CD4-positive, alpha-beta memory T cell (primary cell): ENCODE measurements at regions not wholly inside any gene's neighbourhood (a gene's known extent, or its start where the extent isn't known, plus 50 kb on each side); places are given as distances from the start of the nearest gene placed in this dataset.
"Not testable (repeated sequence)": the region's sequence is repeated elsewhere in the genome, so short reads cannot be mapped to it uniquely, and the experiment has no call there.

Experiments
- CTCF ChIA-PET: fragments of 350-600 bp; sonication (Branson Sonifier 250); formaldehyde crosslinking; loops from one replicate; lab custom pipeline; 2021; ENCODE audit warnings: inconsistent platforms; ENCODE audit not compliant: partially characterized antibody; lab: Charles Lee
- POLR2A ChIA-PET: fragments of 350-600 bp; sonication (Branson Sonifier 250); formaldehyde crosslinking; loops from one replicate; lab custom pipeline; 2021; ENCODE audit not compliant: partially characterized antibody; lab: Charles Lee
- DNase-seq, 5 donors: peaks; one replicate each; pipeline versions ENCODE4 v3.0.0 to v3.0.0-alpha.2; 2020 to 2022; ENCODE audit warnings: mixed read lengths in 1 of 5
- H3K27ac ChIP-seq: one replicate; pipeline ENCODE4 v1.7.0; 2013; ENCODE audit warnings: low read depth, low read length
- H3K27me3 ChIP-seq: 2 replicates; pipeline ENCODE4 v1.7.0; 2013; ENCODE audit warnings: mild to moderate bottlenecking, low read length, moderate library complexity; ENCODE audit not compliant: insufficient read depth
- H3K36me3 ChIP-seq: 2 replicates; pipeline ENCODE4 v1.7.0; 2013; ENCODE audit warnings: mild to moderate bottlenecking, low read length, moderate library complexity; ENCODE audit not compliant: insufficient read depth
- H3K4me1 ChIP-seq: 2 replicates; pipeline ENCODE4 v1.7.0; 2013; ENCODE audit warnings: mild to moderate bottlenecking, low read length, moderate library complexity; ENCODE audit not compliant: insufficient read depth
- H3K4me3 ChIP-seq, 2 donors: one replicate each; pipeline ENCODE4 v1.7.0; 2013; ENCODE audit warnings: low read length in 2 of 2, mild to moderate bottlenecking in 1 of 2
- H3K9me3 ChIP-seq, 2 donors: one replicate each; pipeline ENCODE4 v1.7.0; 2013; ENCODE audit warnings: low read length in 2 of 2, control low read depth in 1 of 2; ENCODE audit not compliant: control insufficient read depth in 1 of 2
- H3K27ac Mint-ChIP-seq, 7 donors: one replicate each; pipeline ENCODE4 v1.8.0; 2020 to 2021; ENCODE audit warnings: mixed read lengths in 7 of 7, mild to moderate bottlenecking in 6 of 7, inconsistent platforms in 3 of 7, moderate library complexity in 3 of 7
- H3K27me3 Mint-ChIP-seq, 2 donors: one replicate each; pipeline ENCODE4 v1.8.0; 2020 to 2021; ENCODE audit warnings: mixed read lengths in 2 of 2
- H3K36me3 Mint-ChIP-seq, 2 donors: one replicate each; pipeline ENCODE4 v1.8.0; 2020 to 2021; ENCODE audit warnings: mixed read lengths in 2 of 2, inconsistent platforms in 1 of 2, mild to moderate bottlenecking in 1 of 2
- H3K4me1 Mint-ChIP-seq, 4 donors: one replicate each; pipeline ENCODE4 v1.8.0; 2020 to 2021; ENCODE audit warnings: mixed read lengths in 4 of 4, mild to moderate bottlenecking in 1 of 4
- H3K4me3 Mint-ChIP-seq, 8 donors: one replicate each; pipeline ENCODE4 v1.8.0; 2020 to 2021; ENCODE audit warnings: mixed read lengths in 8 of 8, mild to moderate bottlenecking in 7 of 8, moderate library complexity in 6 of 8, inconsistent platforms in 3 of 8
- H3K9me3 Mint-ChIP-seq, 8 donors: one replicate each; pipeline ENCODE4 v1.8.0; 2020 to 2021; ENCODE audit warnings: mixed read lengths in 8 of 8, mild to moderate bottlenecking in 5 of 8, inconsistent platforms in 3 of 8, moderate library complexity in 1 of 8
- intact Hi-C: fragments of 100-400 bp; cut with micrococcal nuclease; formaldehyde crosslinking; loops from one replicate; pipeline ENCODE4 v1.15.1; 2023

DNA sequence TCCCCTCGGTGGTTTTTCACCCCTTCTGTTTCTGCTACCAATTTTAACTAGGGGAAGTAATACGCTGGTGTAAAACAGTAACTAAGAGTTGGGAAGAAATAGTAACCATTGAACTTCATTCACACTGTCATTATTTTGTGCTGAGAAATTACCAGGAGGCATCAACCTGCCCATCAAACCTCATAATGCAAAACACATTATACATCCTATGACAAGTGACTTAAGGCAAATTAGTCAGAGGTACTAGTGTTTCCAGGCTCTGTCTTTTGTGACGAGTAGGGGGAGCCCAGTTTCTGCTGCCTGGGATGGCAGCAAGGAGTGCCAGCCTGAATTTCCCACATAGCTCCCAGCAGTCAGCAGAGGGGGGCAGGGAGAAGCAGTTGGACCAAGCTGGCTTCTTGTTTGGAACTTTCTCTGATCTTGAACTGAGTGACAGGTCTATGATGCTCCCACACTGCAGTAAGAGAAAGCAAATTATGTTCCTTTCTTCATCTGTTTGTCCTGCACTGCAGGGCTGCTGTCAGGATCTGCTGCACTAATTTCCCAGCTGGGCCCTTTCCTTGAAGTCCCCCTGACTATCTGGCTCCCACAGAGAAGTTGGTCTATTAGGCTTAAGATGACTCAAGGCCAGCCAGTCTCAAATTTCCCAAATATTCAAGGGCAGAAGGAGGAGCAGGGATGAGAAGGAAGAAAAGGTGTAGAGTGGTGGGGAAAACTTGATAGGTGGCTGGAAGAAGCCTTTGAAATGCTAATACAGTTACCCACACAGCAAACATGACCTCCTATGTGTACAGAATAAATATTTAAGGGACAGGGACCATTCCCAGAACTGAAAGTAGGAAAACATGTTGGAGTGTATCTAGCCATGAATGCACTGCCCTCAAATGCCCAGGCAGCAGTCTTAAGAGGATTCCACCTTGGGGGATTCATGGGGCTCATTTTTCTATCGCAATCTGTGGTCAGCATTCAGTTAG, 322.8 kb downstream of the SEC16B start:
- H3K36me3 Mint-ChIP-seq, result no peaks in the 10 kb centered on the region
- no peak overlapping the region for H3K4me3 ChIP-seq
- H3K36me3 ChIP-seq, result no peaks in the 10 kb centered on the region
- H3K27ac ChIP-seq, result no peak overlapping the region
- CTCF ChIA-PET, result no interaction called here
- H3K27me3 ChIP-seq, result no peaks in the 10 kb centered on the region
- intact Hi-C loops, result no loop called here
- H3K9me3 ChIP-seq, result no peaks in the 10 kb centered on the region
- no peaks in the 10 kb centered on the region for H3K27me3 Mint-ChIP-seq
- H3K27ac Mint-ChIP-seq, result no peak overlapping the region
- no peaks in the 10 kb centered on the region for H3K4me1 ChIP-seq
- H3K4me1 Mint-ChIP-seq, result no peaks in the 10 kb centered on the region
- no peak for DNase-seq
- no peak overlapping the region for H3K4me3 Mint-ChIP-seq
- H3K9me3 Mint-ChIP-seq, result peaks cover 0 to 4% (median 0%) of the 10 kb centered on the region in 8 donors
- POLR2A ChIA-PET, result no interaction called here

DNA sequence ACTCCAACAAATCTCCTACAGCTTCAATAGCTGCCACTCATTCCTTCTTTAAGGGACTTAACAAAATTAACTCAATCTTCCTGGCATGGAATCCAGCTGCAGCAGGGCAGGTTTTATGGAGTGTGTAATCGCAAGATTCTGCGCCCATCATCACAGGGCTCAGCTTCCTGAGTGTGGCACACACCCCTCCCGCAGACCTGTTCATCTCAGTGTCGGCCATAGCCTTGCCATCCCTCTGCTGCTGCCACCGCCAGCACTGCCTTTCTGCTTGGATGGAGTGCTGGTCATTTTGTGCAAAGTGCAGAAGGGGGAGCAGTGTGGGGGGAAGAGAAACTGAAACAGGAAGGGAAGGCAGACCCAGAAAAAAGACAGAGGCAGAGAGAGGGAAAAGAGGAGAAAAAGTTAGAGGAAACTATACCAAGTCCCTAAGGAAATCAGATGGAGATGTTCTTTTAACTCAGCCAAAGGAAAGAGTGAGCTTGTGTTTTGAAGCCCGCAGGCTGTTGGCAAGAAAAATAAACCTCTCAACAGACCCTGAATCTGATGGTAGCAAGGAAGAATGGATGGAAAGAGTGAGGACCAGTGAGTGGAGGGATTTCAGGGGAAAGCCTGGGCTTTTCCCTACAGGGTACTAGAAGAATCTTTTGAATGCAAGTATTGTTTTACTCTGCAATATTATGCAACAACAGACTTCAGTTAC, 324.2 kb downstream of the SEC16B start:
- ChIA-PET CTCF (no interaction called here), POLR2A (no interaction called here)
- H3K4me3 Mint-ChIP-seq, result no peak overlapping the region
- H3K27ac Mint-ChIP-seq, result no peak overlapping the region
- no peak overlapping the region for H3K4me3 ChIP-seq
- H3K27me3 ChIP-seq, result no peaks in the 10 kb centered on the region
- no peak for DNase-seq
- no peaks in the 10 kb centered on the region for H3K4me1 ChIP-seq
- no peaks in the 10 kb centered on the region for H3K36me3 Mint-ChIP-seq
- H3K27me3 Mint-ChIP-seq, result no peaks in the 10 kb centered on the region
- H3K36me3 ChIP-seq, result no peaks in the 10 kb centered on the region
- no peaks in the 10 kb centered on the region for H3K9me3 ChIP-seq
- intact Hi-C loops, result no loop called here
- H3K27ac ChIP-seq, result no peak overlapping the region
- no peaks in the 10 kb centered on the region for H3K4me1 Mint-ChIP-seq
- peaks cover 0 to 4% (median 0%) of the 10 kb centered on the region in 8 donors for H3K9me3 Mint-ChIP-seq

DNA sequence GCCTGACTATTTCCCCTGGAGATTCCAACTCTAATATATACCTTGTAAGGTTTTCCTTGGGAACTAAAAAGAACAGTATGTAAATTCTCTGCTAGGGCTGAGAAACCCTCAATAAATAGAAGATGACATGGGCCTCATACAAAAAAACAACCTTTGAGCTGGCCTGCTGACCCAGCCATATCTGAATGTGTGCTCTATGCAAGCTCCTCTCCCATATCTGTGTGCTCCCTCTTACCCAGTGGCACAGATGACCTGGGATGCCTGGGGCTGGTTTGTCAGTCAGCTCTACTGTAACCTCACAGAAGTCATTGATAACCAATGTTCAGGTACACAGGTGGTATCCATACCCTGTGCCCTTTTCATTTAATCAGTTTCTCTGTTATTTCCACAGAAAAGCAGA, 329.2 kb downstream of the SEC16B start:
- no peaks in the 10 kb centered on the region for H3K4me1 ChIP-seq

DNA sequence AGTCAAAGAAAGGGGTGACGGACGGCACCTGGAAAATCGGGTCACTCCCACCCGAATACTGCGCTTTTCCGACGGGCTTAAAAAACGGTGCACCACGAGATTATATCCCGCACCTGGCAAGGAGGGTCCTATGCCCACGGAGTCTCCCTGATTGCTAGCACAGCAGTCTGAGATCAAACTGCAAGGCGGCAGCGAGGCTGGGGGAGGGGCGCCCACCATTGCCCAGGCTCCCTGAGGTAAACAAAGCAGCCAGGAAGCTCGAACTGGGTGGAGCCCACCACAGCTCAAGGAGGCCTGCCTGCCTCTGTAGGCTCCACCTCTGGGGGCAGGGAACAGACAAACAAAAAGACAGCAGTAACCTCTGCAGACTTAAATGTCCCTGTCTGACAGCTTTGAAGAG, 335.7 kb downstream of the SEC16B start:
- H3K27ac Mint-ChIP-seq, H3K4me3 Mint-ChIP-seq, H3K9me3 Mint-ChIP-seq, POLR2A ChIA-PET, CTCF ChIA-PET, H3K4me3 ChIP-seq, H3K27ac ChIP-seq, intact Hi-C loops, H3K27me3 Mint-ChIP-seq, H3K36me3 Mint-ChIP-seq, H3K9me3 ChIP-seq, DNase-seq, H3K27me3 ChIP-seq, H3K4me1 Mint-ChIP-seq, H3K36me3 ChIP-seq, H3K4me1 ChIP-seq: not testable (repeated sequence)

More for the DNA sequence above, 329.2 kb downstream of the SEC16B start:
- H3K4me3 Mint-ChIP-seq, result no peak overlapping the region
- no peak overlapping the region for H3K27ac Mint-ChIP-seq
- CTCF ChIA-PET, result no interaction called here
- Histone ChIP-seq H3K27me3 (no peaks in the 10 kb centered on the region), H3K9me3 (no peaks in the 10 kb centered on the region), H3K36me3 (no peaks in the 10 kb centered on the region), H3K4me3 (no peak overlapping the region), H3K27ac (no peak overlapping the region)
- no peaks in the 10 kb centered on the region for H3K36me3 Mint-ChIP-seq
- H3K9me3 Mint-ChIP-seq, result peaks cover 0 to 3% (median 0%) of the 10 kb centered on the region in 8 donors
- no peaks in the 10 kb centered on the region for H3K4me1 Mint-ChIP-seq
- intact Hi-C loops, result no loop called here
- POLR2A ChIA-PET, result no interaction called here
- no peaks in the 10 kb centered on the region for H3K27me3 Mint-ChIP-seq
- DNase-seq, result no peak

DNA sequence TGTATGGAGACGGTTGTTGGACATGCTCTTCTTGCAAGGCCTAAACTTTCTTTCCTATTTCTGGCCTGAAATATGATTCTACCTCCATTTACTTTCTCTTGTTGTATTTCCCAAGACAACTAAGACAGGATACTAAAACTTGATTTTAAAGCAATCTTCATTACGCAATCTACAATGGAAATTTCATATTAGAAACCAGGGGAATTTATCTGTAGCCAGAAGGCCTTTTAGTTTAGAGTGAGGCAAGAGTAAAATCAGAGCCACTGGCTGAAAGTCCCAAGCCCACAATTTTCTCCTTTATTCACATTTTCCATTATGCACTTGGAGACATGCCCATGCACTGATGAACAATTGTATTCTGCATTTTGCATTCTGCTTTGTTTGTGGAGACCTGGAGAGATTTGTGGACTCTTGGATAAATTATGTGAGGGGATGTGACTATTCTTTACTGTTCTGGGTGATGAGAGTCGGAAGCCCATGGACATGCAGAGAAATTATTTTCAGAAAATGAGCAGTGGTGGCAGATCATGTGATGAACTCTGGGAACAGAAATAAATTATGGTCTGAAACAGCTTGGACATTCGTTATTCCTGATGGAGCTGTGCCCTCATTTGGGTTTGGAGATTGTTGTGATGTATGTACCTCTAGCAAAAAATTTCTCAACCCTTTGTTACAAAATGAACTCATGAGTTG, 336.8 kb downstream of the SEC16B start:
- no peaks in the 10 kb centered on the region for H3K36me3 Mint-ChIP-seq
- POLR2A ChIA-PET, result no interaction called here

DNA sequence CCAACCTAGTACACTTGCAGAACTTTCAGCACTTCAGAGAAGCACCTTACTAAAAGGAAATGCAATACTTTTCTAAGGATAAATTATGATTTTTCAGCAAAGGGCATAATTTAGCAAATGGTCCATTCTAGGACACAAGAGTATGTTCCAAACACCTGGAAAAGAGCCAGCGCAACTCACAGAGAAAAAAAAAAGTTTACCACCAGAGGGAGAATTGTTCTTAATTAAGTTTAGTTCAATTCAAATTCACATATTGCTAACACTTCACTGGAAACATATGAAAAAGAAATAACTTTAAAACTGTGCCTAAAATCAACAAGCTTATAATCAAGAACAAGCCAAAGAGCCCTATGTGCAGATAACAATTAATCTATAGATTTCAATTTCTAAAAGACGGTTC, 338.1 kb downstream of the SEC16B start:
- intact Hi-C loops, result no loop called here
- ChIA-PET CTCF (no interaction called here), POLR2A (no interaction called here)
- H3K4me1 ChIP-seq, result no peaks in the 10 kb centered on the region
- Mint-ChIP-seq H3K36me3 (no peaks in the 10 kb centered on the region), H3K4me3 (no peak overlapping the region), H3K27ac (no peak overlapping the region), H3K27me3 (peaks cover 0 to 2% of the 10 kb centered on the region in 2 donors), H3K4me1 (no peaks in the 10 kb centered on the region), H3K9me3 (peaks cover 0 to 9% (median under 1%) of the 10 kb centered on the region in 8 donors)
- H3K36me3 ChIP-seq, result no peaks in the 10 kb centered on the region
- H3K9me3 ChIP-seq, result no peaks in the 10 kb centered on the region
- H3K27me3 ChIP-seq, result no peaks in the 10 kb centered on the region
- H3K4me3 ChIP-seq, result no peak overlapping the region
- no peak overlapping the region for H3K27ac ChIP-seq
- DNase-seq, result no peak

More for the DNA sequence above, 336.8 kb downstream of the SEC16B start:
- H3K4me3 Mint-ChIP-seq, result no peak overlapping the region
- no peaks in the 10 kb centered on the region for H3K4me1 Mint-ChIP-seq
- H3K27me3 Mint-ChIP-seq, result no peaks in the 10 kb centered on the region
- intact Hi-C loops, result no loop called here
- DNase-seq, result no peak
- Histone ChIP-seq H3K4me1 (no peaks in the 10 kb centered on the region), H3K9me3 (no peaks in the 10 kb centered on the region), H3K27me3 (no peaks in the 10 kb centered on the region), H3K36me3 (no peaks in the 10 kb centered on the region), H3K27ac (no peak overlapping the region), H3K4me3 (no peak overlapping the region)
- H3K27ac Mint-ChIP-seq, result no peak overlapping the region
- CTCF ChIA-PET, result no interaction called here
- peaks cover 0 to 7% (median 0%) of the 10 kb centered on the region in 8 donors for H3K9me3 Mint-ChIP-seq

DNA sequence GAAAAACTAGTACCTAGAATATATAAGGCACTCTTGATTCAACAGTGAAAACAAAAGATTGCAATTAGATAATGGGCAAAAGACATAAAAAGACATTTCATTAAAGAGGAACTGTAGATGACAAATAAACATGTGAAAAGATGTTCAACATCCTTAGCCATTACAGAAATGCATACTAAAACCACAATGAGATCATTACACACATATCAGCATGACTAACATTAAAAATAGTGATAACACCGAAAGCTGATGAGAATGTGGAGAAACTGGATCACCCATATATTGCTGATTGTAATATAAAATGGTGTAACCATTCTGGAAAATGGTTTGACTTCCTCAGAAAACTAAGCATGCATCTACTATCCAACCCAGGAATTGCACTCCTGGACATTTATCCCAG, 340.3 kb downstream of the SEC16B start:
- no peak overlapping the region for H3K27ac ChIP-seq
- ChIA-PET POLR2A (no interaction called here), CTCF (no interaction called here)
- H3K4me1 ChIP-seq, result no peaks in the 10 kb centered on the region
- Mint-ChIP-seq H3K9me3 (peaks cover 0 to 15% (median 4%) of the 10 kb centered on the region in 8 donors), H3K27ac (no peak overlapping the region), H3K36me3 (no peaks in the 10 kb centered on the region), H3K4me1 (no peaks in the 10 kb centered on the region), H3K27me3 (peaks cover 0 to 2% of the 10 kb centered on the region in 2 donors), H3K4me3 (no peak overlapping the region)
- H3K9me3 ChIP-seq, result no peaks in the 10 kb centered on the region
- intact Hi-C loops, result no loop called here
- no peak for DNase-seq
- H3K4me3 ChIP-seq, result no peak overlapping the region
- H3K27me3 ChIP-seq, result no peaks in the 10 kb centered on the region
- H3K36me3 ChIP-seq, result no peaks in the 10 kb centered on the region
